Mesodermal cell (in vitro differentiated cells): ENCODE measurements at regions not wholly inside any gene's neighbourhood (a gene's known extent, or its start where the extent isn't known, plus 50 kb on each side); places are given as distances from the start of the nearest gene placed in this dataset.
"Not testable (repeated sequence)": the region's sequence is repeated elsewhere in the genome, so short reads cannot be mapped to it uniquely, and the experiment has no call there.

Source experiments
- H3K27ac ChIP-seq: 2 replicates; pipeline ENCODE4 v1.7.0; 2013; ENCODE audit warnings: mild to moderate bottlenecking, low read depth, low read length, moderate library complexity; ENCODE audit not compliant: severe bottlenecking
- H3K36me3 ChIP-seq: 2 replicates; pipeline ENCODE4 v1.7.1; 2013; ENCODE audit warnings: mild to moderate bottlenecking, low read length, moderate library complexity; ENCODE audit not compliant: control insufficient read depth, insufficient read depth
- H3K4me1 ChIP-seq: one replicate; pipeline ENCODE4 v1.7.1; 2013; ENCODE audit warnings: mild to moderate bottlenecking, low read length; ENCODE audit not compliant: insufficient read depth, control insufficient read depth, poor library complexity, severe bottlenecking
- H3K4me3 ChIP-seq: 2 replicates; pipeline ENCODE4 v1.7.0; 2013; ENCODE audit warnings: low read length, control low read depth, mild to moderate bottlenecking; ENCODE audit not compliant: insufficient read depth, poor library complexity, severe bottlenecking; ENCODE audit errors: extremely low read depth
- H3K9me3 ChIP-seq: 2 replicates; pipeline ENCODE4 v1.7.1; 2013; ENCODE audit warnings: mild to moderate bottlenecking, low read length, moderate library complexity; ENCODE audit not compliant: control insufficient read depth
- WGBS, 2 experiments: methylation state at CpG; one replicate each; pipeline ENCODE4 v1.1.5; 2013; ENCODE audit warnings: missing lambda C conversion rate in 2 of 2; ENCODE audit not compliant: insufficient coverage in 2 of 2; 5-methylcytosine and 5-hydroxymethylcytosine counted together

GRCh38 chr16:50497592-50497991, 50.6 kb upstream of the NKD1 start:
- WGBS, 2 experiments: 83% methylated on average over 1 of the region's 3 CpGs; no CpG with 5 or more reads in 1 of the 2 experiments
- Histone ChIP-seq H3K9me3 (peaks cover 4% of the 10 kb centered on the region), H3K4me3 (no peak overlapping the region), H3K27ac (no peak overlapping the region), H3K4me1 (peaks cover 21% of the 10 kb centered on the region), H3K36me3 (no peaks in the 10 kb centered on the region)

GRCh38 chr16:50496990-50497389, 51.2 kb upstream of the NKD1 start:
- Histone ChIP-seq H3K9me3 (peaks cover 4% of the 10 kb centered on the region), H3K4me3 (no peak overlapping the region), H3K36me3 (no peaks in the 10 kb centered on the region), H3K27ac (no peak overlapping the region), H3K4me1 (peaks cover 21% of the 10 kb centered on the region)
- 90% methylated on average over 2 of the region's 2 CpGs; no CpG with 5 or more reads in 1 of the 2 experiments for WGBS, 2 experiments

GRCh38 chr16:50495673-50496072, 52.5 kb upstream of the NKD1 start:
- H3K36me3 ChIP-seq: no peaks in the 10 kb centered on the region
- no peak overlapping the region for H3K27ac ChIP-seq
- H3K4me1 ChIP-seq: peaks cover 18% of the 10 kb centered on the region
- H3K4me3 ChIP-seq: no peak overlapping the region
- 93 to 98% methylated on average over 7 of the region's 7 CpGs for WGBS, 2 experiments
- peaks cover 4% of the 10 kb centered on the region for H3K9me3 ChIP-seq

GRCh38 chr16:50494501-50495491, 53.4 kb upstream of the NKD1 start:
- WGBS, 2 experiments: 85 to 93% methylated on average over 10 of the region's 11 CpGs
- Histone ChIP-seq H3K4me1 (peaks cover 18% of the 10 kb centered on the region), H3K36me3 (no peaks in the 10 kb centered on the region), H3K9me3 (peaks cover 4% of the 10 kb centered on the region), H3K27ac (no peak overlapping the region), H3K4me3 (no peak overlapping the region)

- Histone ChIP-seq H3K4me3 (no peak overlapping the region), H3K36me3 (no peaks in the 10 kb centered on the region), H3K27ac (no peak overlapping the region), H3K9me3 (no peaks in the 10 kb centered on the region), H3K4me1 (no peaks in the 10 kb centered on the region)
- 86 to 88% methylated on average over 3 to 6 of the region's 8 CpGs for WGBS, 2 experiments
Measured at GRCh38 chr16:50491516-50491915, 56.7 kb upstream of the NKD1 start.

GRCh38 chr16:50490828-50491227, 57.4 kb upstream of the NKD1 start:
- Histone ChIP-seq H3K9me3 (no peaks in the 10 kb centered on the region), H3K36me3 (no peaks in the 10 kb centered on the region)
- WGBS, 2 experiments: no CpG with 5 or more reads among the region's 2 CpGs

GRCh38 chr16:50489182-50489581, 59.0 kb upstream of the NKD1 start:
- 94% methylated on average over 2 of the region's 3 CpGs; no CpG with 5 or more reads in 1 of the 2 experiments for WGBS, 2 experiments
- Histone ChIP-seq H3K4me3 (no peak overlapping the region), H3K36me3 (no peaks in the 10 kb centered on the region), H3K4me1 (no peaks in the 10 kb centered on the region), H3K27ac (no peak overlapping the region), H3K9me3 (peaks cover 9% of the 10 kb centered on the region)

More at GRCh38 chr16:50490828-50491227, 57.4 kb upstream of the NKD1 start:
- no peaks in the 10 kb centered on the region for H3K4me1 ChIP-seq
- no peak overlapping the region for H3K4me3 ChIP-seq
- H3K27ac ChIP-seq: no peak overlapping the region

GRCh38 chr16:50487528-50487927, 60.7 kb upstream of the NKD1 start:
- H3K27ac ChIP-seq: no peak overlapping the region
- H3K4me1 ChIP-seq: no peaks in the 10 kb centered on the region
- H3K9me3 ChIP-seq: peaks cover 14% of the 10 kb centered on the region
- no peak overlapping the region for H3K4me3 ChIP-seq
- WGBS, 2 experiments: 79 to 96% methylated on average over 5 of the region's 5 CpGs
- H3K36me3 ChIP-seq: no peaks in the 10 kb centered on the region

GRCh38 chr16:50486162-50486561, 62.0 kb upstream of the NKD1 start:
- H3K27ac ChIP-seq, H3K4me3 ChIP-seq, H3K36me3 ChIP-seq, H3K4me1 ChIP-seq: not testable (repeated sequence)
- peaks cover 14% of the 10 kb centered on the region for H3K9me3 ChIP-seq

- Histone ChIP-seq H3K27ac (no peak overlapping the region), H3K4me1 (no peaks in the 10 kb centered on the region), H3K36me3 (no peaks in the 10 kb centered on the region), H3K9me3 (peaks cover 14% of the 10 kb centered on the region), H3K4me3 (no peak overlapping the region)
- WGBS, 2 experiments: 93 to 100% methylated on average over 2 of the region's 2 CpGs
Measured at GRCh38 chr16:50485232-50485631, 63.0 kb upstream of the NKD1 start.

GRCh38 chr16:50482271-50482670, 65.9 kb upstream of the NKD1 start:
- H3K4me1 ChIP-seq: no peaks in the 10 kb centered on the region
- 92 to 93% methylated on average over 4 to 5 of the region's 5 CpGs for WGBS, 2 experiments
- H3K9me3 ChIP-seq: peaks cover 14% of the 10 kb centered on the region
- H3K4me3 ChIP-seq: no peak overlapping the region
- H3K27ac ChIP-seq: no peak overlapping the region
- H3K36me3 ChIP-seq: no peaks in the 10 kb centered on the region
